HS-27A (cell line): ENCODE measurements at regions not wholly inside any gene's neighbourhood (a gene's known extent, or its start where the extent isn't known, plus 50 kb on each side); places are given as distances from the start of the nearest gene placed in this dataset.
A peak's percentile ranks its signal among the peaks of the same experiment; 100 is the strongest.

Source experiments
- DNase-seq: peaks from one replicate; pipeline ENCODE4 v3.0.0-alpha.2; 2012; ENCODE audit warnings: low read depth, missing footprints

DNA sequence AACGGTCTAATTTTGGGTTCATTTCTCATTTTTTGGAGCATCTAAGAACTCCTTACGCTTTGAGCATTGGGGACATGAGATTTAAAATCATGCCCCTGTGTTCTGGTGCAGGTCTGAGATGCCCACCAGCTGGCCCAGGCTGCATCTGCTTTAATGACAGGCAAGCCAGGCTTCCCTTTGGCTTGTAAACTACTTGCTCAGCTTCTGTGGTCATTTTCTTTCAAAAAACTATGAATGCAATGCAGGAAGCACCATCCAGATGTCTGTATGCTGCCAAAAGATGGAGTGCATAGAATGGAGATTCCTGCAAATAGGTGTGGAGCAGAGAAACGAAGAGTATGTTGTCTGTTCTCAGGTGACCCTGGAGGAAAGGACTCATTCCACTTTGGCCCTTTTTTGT, 399.9 kb upstream of the ADAMTSL1 start:
- DNase-seq = no peak

DNA sequence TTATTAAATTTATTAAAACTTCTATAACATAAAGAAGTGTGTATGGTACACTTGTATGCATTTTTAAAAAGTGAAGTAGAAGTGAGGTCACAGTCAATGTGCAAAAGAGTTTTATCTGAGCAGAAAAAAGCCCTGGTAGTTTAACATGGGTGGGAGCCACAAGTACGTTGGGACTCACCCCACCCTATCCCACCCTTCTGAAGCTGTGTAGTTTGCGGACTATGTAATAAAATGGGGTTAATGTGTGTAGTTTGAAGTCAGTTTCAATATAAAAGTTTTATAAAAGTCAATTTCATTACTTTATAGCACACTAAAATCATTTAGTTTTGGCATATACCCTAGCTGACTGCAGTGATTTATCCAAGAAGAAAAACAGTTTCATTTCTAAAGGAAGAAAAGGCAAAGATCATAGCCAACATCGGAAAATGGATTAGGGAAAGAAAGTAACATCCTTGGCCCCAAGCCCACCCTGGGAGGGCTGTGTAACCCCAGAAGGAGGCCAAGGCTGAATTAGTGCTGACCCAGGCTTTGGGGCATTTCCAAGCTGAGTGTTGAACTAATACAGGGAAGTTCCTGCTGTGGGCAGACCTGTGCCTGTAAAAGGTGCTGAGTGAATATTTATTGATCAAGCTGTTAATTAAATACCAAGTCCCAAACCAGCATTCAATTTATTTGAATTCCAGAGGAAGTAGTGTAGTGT, 398.6 kb upstream of the ADAMTSL1 start:
- DNase-seq = no peak

DNA sequence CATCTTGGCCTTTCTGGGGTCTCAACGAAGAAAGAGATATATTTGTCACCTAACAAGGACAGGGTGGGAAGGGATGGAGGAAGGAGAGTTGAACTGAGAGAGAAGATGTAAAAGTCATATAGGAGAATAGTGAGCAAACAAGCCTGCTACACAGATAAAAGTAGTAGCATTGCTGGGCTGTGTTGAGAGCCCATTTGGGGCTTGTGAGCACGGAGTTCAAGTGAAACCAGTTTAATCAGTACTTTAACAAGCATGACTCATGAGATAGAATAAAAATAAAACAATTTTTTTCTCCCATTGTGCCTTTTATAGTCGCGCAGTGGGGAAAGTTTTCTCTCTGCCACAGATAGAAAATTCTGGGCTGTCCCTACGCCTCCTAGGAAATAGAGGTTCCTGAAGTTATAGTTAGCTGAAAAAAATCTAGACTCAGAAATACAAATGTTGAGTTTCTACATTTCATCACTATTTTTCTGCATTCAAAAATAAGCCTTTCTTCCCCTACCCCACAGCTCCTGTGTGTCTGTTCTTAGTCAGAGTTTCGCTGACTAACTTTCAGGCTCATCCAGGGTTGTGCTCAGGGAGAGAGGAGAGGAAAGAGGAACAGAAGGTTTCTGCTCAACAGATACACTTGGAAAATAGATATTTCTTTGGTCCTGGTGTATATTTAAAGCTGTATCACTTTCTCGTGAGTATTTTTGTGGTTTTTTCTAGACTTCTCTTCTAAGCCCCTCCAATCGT, 395.8 kb upstream of the ADAMTSL1 start:
- DNase-seq = no peak

GRCh38 chr9:18092138-18092537, 381.8 kb upstream of the ADAMTSL1 start:
- DNase-seq = no peak

GRCh38 chr9:18106006-18106560, 367.9 kb upstream of the ADAMTSL1 start:
- no peak for DNase-seq

- no peak for DNase-seq
Measured at GRCh38 chr9:18109675-18110074, 364.3 kb upstream of the ADAMTSL1 start.

DNA sequence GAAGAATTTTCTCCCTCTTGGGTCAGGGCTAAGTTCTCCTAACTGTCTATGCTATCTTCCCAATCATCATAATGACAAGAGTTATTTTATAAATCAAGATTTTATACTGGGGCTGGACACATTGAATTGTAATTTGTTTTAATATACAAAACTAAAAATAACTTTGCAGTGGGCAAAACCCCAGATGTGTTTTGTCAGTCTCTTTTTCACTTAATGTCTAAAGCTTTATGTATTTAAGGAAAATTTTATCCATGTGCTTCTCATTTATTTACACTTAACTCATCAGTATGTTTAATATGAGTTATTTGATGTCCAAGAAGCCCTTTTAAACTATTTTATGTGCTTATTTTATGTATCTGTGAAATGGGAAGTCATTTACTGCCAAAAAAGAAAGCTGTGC, 362.8 kb upstream of the ADAMTSL1 start:
- DNase-seq = no peak

DNA sequence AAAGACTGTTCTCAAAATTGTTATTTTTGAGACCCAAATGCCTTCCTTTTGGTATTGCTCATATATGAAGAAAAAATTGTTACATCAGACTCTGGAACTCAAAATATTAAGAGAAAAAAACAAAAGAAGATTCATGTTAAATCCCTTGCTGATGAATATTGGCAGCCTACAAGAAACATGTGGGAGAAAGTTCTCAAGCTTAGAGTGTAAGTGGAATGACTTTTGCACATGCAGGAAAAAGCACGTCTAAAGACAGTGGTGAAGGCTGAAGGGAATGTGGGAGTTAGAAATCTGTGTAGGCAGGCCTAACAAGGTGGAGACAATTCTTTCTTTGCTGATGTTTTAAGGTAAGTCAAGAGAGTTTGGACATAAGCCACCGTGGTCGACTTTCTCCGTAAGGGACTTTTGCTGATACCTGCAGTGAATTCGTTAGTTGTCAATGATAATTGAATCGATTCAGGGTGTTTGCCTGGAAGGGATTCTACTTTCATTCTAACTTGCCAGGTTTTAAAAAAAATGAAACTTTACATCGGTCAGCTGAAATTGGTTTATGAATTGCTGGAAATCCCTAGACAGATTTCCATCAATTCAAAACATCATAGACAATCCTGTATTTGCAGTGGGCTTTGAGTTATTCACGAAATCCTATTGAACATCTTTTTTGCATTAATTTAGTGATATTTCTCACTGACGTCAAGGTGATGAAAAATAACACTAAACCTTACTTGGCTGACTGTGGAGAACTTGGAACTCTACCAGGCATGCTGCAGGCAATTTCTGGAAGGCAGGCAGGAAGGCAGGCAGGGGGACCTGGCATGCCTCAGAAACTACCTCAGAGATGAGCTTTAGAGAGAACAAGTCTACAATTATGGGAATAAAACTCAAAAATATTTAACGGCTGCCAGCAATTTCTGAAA, 359.1 kb upstream of the ADAMTSL1 start:
- no peak for DNase-seq

DNA sequence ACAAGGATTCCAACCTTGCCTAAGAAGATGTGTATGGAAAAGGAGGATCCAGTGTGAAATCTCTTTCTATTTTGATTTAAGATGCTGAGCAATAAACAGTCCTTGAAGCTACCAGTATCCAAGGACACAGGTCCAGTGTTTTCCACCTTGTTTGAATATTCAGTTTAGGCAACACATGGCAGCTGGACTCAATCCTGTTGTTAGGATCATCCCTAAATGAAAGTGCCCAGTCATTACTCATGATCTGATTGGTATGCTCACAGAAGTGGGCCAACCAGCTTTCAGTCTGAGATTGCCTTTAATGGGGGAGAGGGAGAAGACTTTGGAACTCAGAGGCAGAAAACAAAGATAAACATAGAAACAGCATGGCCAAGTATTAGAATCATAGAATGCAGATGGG, 355.7 kb upstream of the ADAMTSL1 start:
- DNase-seq = no peak

DNA sequence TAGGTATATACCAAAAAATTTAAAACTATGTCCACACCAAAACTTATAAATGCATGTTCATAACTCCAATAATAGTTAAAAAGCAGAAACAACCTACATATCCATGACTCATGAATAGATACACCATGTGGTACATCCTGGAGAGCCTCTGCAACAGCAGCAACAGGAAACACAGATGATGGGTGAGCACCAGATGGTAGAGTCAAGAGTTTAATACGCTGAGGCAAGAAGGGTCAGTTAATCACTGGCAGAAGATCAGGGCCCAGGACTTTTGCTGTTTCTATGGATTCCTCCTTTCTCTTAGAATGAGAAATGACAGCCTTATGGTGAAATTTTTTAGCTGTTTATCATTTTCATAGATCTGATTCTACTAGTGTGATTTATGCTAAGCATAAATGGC, 351.8 kb upstream of the ADAMTSL1 start:
- DNase-seq = no peak

DNA sequence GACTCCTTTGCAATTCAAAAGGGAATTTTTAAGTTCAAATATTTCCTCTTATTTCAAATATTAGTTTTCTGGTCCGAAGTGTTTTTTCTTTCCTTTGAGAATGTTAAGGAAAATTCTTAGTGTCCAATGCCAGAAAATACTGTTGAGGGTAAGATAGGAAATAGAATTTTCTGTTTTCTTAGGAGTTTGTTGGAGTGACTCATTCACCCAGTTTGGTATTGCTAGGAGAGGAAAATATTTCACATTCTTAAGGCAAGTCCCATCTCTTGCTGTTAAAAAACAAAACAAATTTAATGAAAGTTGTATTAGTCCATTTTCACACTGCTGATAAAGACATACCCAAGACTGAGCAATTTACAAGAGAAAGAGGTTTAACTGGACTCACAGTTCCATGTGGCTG, 349.2 kb upstream of the ADAMTSL1 start:
- DNase-seq = peak; percentile 51

GRCh38 chr9:18126831-18127498, 347.0 kb upstream of the ADAMTSL1 start:
- no peak for DNase-seq

- DNase-seq = no peak
Measured at GRCh38 chr9:18127499-18127875, 346.5 kb upstream of the ADAMTSL1 start.

DNA sequence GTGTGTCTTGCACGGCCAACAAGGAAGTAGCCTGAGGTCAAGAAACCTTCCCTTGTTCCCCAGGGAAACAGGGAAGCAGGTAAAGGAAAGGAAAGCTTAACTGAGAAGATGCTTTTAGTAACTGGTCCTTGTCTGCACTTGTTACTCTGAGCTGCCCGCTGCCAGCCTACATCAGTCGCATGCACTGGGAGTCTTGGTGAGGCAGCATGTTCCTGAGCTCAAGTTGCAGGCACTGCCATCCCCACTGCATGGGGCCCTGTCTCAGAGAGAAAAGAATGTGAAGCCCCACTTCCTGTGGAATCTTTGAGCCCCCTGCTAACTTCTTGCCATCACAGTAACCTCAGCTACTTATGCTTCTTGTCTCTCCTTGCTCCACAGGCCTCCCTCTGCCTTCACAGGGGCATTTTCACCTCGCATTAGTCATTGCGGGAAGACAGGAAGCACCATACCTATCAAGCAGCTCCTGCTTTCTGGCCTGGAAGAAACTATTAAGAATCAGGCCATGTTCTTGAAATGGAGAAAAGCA, 344.1 kb upstream of the ADAMTSL1 start:
- DNase-seq = no peak

DNA sequence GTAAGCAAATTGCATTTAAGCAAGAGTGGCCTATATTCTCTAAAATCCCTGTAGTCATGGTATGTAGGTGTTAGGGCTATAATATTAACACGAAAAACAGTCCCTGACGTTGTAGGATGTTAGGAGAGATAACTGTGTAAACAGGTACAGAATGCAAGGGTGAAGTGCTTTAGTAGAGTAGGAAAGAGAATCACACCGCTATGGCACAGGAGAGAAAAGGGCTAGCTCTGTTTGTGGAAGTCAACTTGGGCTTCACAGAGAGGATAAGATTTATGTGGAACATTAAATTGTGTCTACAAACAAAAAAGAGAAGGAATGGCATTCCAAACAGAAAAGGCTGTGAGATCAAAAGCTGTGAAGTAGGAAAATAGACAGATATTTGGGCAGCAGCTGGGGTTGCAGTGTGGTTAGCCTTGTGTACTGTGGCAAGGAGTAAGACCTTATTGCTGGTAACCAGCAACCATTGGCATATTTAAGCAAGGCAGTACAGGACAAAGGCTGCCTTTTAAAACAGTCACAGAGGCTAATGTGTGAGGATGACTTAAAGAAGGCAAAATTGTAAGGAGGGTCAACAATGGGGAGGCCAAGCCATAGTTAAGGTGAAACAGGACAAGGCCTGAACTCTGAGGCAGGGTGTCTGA, 337.5 kb upstream of the ADAMTSL1 start:
- DNase-seq = no peak

DNA sequence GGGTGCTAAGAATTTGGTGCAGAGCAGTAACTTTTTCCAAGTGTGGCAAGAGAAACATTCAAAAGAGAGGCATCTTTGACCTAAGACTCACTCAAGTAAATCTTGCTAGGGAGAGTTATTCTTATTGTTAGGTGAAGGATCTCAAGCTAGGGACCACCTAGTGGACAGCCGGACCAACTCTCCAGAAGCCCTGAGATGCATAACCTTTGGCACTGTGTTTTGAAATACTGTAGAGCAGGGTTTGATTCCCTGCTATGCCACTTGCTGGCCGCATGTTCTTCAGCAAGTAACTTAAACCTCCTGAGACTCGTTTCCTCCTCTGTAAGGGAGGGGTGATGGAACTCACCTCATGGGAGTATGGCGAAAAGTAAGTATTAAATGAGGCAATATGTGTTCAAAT, 336.1 kb upstream of the ADAMTSL1 start:
- no peak for DNase-seq

- DNase-seq = no peak
Measured at GRCh38 chr9:18138656-18139055, 335.3 kb upstream of the ADAMTSL1 start.

- DNase-seq = no peak
Measured at GRCh38 chr9:18141681-18142080, 332.3 kb upstream of the ADAMTSL1 start.

GRCh38 chr9:18143073-18143745, 330.7 kb upstream of the ADAMTSL1 start:
- no peak for DNase-seq

GRCh38 chr9:18146329-18146728, 327.6 kb upstream of the ADAMTSL1 start:
- no peak for DNase-seq
